ENCODE measurements at regions not wholly inside any gene's neighbourhood (a gene's known extent, or its start where the extent isn't known, plus 50 kb on each side); places are given as distances from the start of the nearest gene placed in this dataset.

- H3K4me3 ChIP-seq (ENCODE audit: control insufficient read depth in 1 of 2, extremely low read depth in 1 of 2, low read length in 1 of 2): no peak overlapping the region
- no peaks in the 10 kb centered on the region for H3K36me3 ChIP-seq (ENCODE audit: control insufficient read depth in 2 of 2, extremely low read depth in 1 of 2, insufficient read depth in 1 of 2, low read length in 1 of 2)
- no peak overlapping the region for H3K27ac ChIP-seq (ENCODE audit: low read length)
- POLR2A ChIA-PET: no interaction called here
- ATAC-seq (replicated peaks in 1 of 4) (no peak), DNase-seq (peak in 1 of 35 experiments; percentile 16)
- no peaks in the 10 kb centered on the region for H3K9me3 ChIP-seq
- H3K9me3 Mint-ChIP-seq: peaks cover 0 to 5% (median 0%) of the 10 kb centered on the region in 3 donors
- peaks cover 3 to 4% of the 10 kb centered on the region in 2 donors for H3K27me3 Mint-ChIP-seq
- no peaks in the 10 kb centered on the region for H3K4me1 ChIP-seq (ENCODE audit: control insufficient read depth in 1 of 2, extremely low read depth in 1 of 2, insufficient read depth in 2 of 2, low read length in 2 of 2)
- H3K4me1 Mint-ChIP-seq: no peaks in the 10 kb centered on the region
- H3K27me3 ChIP-seq (replicated peaks in 1 of 2; ENCODE audit: control insufficient read depth in 2 of 2, extremely low read depth in 1 of 2, insufficient read depth in 2 of 2, low read length in 1 of 2): peaks cover 0 to 32% of the 10 kb centered on the region in 2 experiments
- H3K36me3 Mint-ChIP-seq: no peaks in the 10 kb centered on the region
- WGBS (ENCODE audit: insufficient coverage): 72% methylated on average over 15 of the region's 16 CpGs
- CTCF ChIA-PET: no interaction called here
- no peak overlapping the region for H3K27ac Mint-ChIP-seq
- H3K4me3 Mint-ChIP-seq: no peak overlapping the region
Measured at GRCh38 chr22:48954781-48955311, 872.8 kb downstream of the BRD1 start.

- H3K4me1 ChIP-seq (ENCODE audit: control insufficient read depth in 1 of 2, extremely low read depth in 1 of 2, insufficient read depth in 2 of 2, low read length in 2 of 2): no peaks in the 10 kb centered on the region
- CTCF ChIA-PET: no interaction called here
- no peaks in the 10 kb centered on the region for H3K9me3 ChIP-seq
- no peak overlapping the region for H3K27ac Mint-ChIP-seq
- no peak overlapping the region for H3K4me3 Mint-ChIP-seq
- no peaks in the 10 kb centered on the region for H3K36me3 Mint-ChIP-seq
- H3K27me3 ChIP-seq (replicated peaks in 1 of 2; ENCODE audit: control insufficient read depth in 2 of 2, extremely low read depth in 1 of 2, insufficient read depth in 2 of 2, low read length in 1 of 2): peaks cover 0 to 31% of the 10 kb centered on the region in 2 experiments
- 58% methylated on average over 5 of the region's 11 CpGs for WGBS (ENCODE audit: insufficient coverage)
- H3K4me1 Mint-ChIP-seq: no peaks in the 10 kb centered on the region
- H3K36me3 ChIP-seq (ENCODE audit: control insufficient read depth in 2 of 2, extremely low read depth in 1 of 2, insufficient read depth in 1 of 2, low read length in 1 of 2): no peaks in the 10 kb centered on the region
- DNase-seq (no peak), ATAC-seq (replicated peaks in 1 of 4) (no peak)
- H3K9me3 Mint-ChIP-seq: peaks cover 0 to 5% (median 0%) of the 10 kb centered on the region in 3 donors
- H3K4me3 ChIP-seq (ENCODE audit: control insufficient read depth in 1 of 2, extremely low read depth in 1 of 2, low read length in 1 of 2): no peak overlapping the region
- H3K27ac ChIP-seq (ENCODE audit: low read length): no peak overlapping the region
- peaks cover 7% of the 10 kb centered on the region in 2 donors for H3K27me3 Mint-ChIP-seq
- POLR2A ChIA-PET: no interaction called here
Measured at GRCh38 chr22:48953830-48954229, 873.8 kb downstream of the BRD1 start.

GRCh38 chr22:48953103-48953720 is 874.5 kb downstream of the BRD1 start:
- POLR2A ChIA-PET: no interaction called here
- Mint-ChIP-seq H3K36me3 (no peaks in the 10 kb centered on the region), H3K27me3 (peaks cover 7 to 11% of the 10 kb centered on the region in 2 donors), H3K4me1 (no peaks in the 10 kb centered on the region), H3K9me3 (peaks cover 0 to 5% (median 0%) of the 10 kb centered on the region in 3 donors), H3K4me3 (no peak overlapping the region), H3K27ac (no peak overlapping the region)
- WGBS (ENCODE audit: insufficient coverage): 77% methylated on average over 8 of the region's 11 CpGs
- Histone ChIP-seq H3K27ac (ENCODE audit: low read length) (no peak overlapping the region), H3K9me3 (no peaks in the 10 kb centered on the region), H3K4me1 (ENCODE audit: control insufficient read depth in 1 of 2, extremely low read depth in 1 of 2, insufficient read depth in 2 of 2, low read length in 2 of 2) (no peaks in the 10 kb centered on the region), H3K4me3 (ENCODE audit: control insufficient read depth in 1 of 2, extremely low read depth in 1 of 2, low read length in 1 of 2) (no peak overlapping the region), H3K36me3 (ENCODE audit: control insufficient read depth in 2 of 2, extremely low read depth in 1 of 2, insufficient read depth in 1 of 2, low read length in 1 of 2) (no peaks in the 10 kb centered on the region), H3K27me3 (replicated peaks in 1 of 2; ENCODE audit: control insufficient read depth in 2 of 2, extremely low read depth in 1 of 2, insufficient read depth in 2 of 2, low read length in 1 of 2) (peaks cover 0 to 31% of the 10 kb centered on the region in 2 experiments)
- CTCF ChIA-PET: no interaction called here
- ATAC-seq (replicated peaks in 1 of 4): no peak
- DNase-seq: no peak

- Mint-ChIP-seq H3K4me3 (no peak overlapping the region), H3K27ac (no peak overlapping the region), H3K36me3 (no peaks in the 10 kb centered on the region), H3K27me3 (peaks cover 7 to 11% of the 10 kb centered on the region in 2 donors), H3K9me3 (peaks cover 0 to 5% (median 0%) of the 10 kb centered on the region in 3 donors), H3K4me1 (no peaks in the 10 kb centered on the region)
- ATAC-seq (replicated peaks in 1 of 4): no peak
- peak in 2 of 35 experiments; percentile 3 to 5 for DNase-seq
- 69% methylated on average over 12 of the region's 19 CpGs for WGBS (ENCODE audit: insufficient coverage)
- Histone ChIP-seq H3K4me1 (ENCODE audit: control insufficient read depth in 1 of 2, extremely low read depth in 1 of 2, insufficient read depth in 2 of 2, low read length in 2 of 2) (no peaks in the 10 kb centered on the region), H3K36me3 (ENCODE audit: control insufficient read depth in 2 of 2, extremely low read depth in 1 of 2, insufficient read depth in 1 of 2, low read length in 1 of 2) (no peaks in the 10 kb centered on the region), H3K27ac (ENCODE audit: low read length) (no peak overlapping the region), H3K4me3 (ENCODE audit: control insufficient read depth in 1 of 2, extremely low read depth in 1 of 2, low read length in 1 of 2) (no peak overlapping the region), H3K9me3 (no peaks in the 10 kb centered on the region), H3K27me3 (replicated peaks in 1 of 2; ENCODE audit: control insufficient read depth in 2 of 2, extremely low read depth in 1 of 2, insufficient read depth in 2 of 2, low read length in 1 of 2) (peaks cover 0 to 31% of the 10 kb centered on the region in 2 experiments)
- CTCF ChIA-PET: no interaction called here
- POLR2A ChIA-PET: interaction anchor here in 1 of 2 donors (0.7 kb wide), 1 partner anchor 176 kb away, joined by 3 read pairs; no protein-coding TSS in a partner anchor
Measured at GRCh38 chr22:48952256-48953102, 875.2 kb downstream of the BRD1 start.

- peaks cover 0 to 5% (median 0%) of the 10 kb centered on the region in 3 donors for H3K9me3 Mint-ChIP-seq
- no peak for ATAC-seq (replicated peaks in 1 of 4)
- 77% methylated on average over 6 of the region's 6 CpGs for WGBS (ENCODE audit: insufficient coverage)
- H3K27me3 Mint-ChIP-seq: peaks cover 7 to 11% of the 10 kb centered on the region in 2 donors
- no peaks in the 10 kb centered on the region for H3K36me3 Mint-ChIP-seq
- Histone ChIP-seq H3K4me3 (ENCODE audit: control insufficient read depth in 1 of 2, extremely low read depth in 1 of 2, low read length in 1 of 2) (no peak overlapping the region), H3K9me3 (no peaks in the 10 kb centered on the region), H3K36me3 (ENCODE audit: control insufficient read depth in 2 of 2, extremely low read depth in 1 of 2, insufficient read depth in 1 of 2, low read length in 1 of 2) (no peaks in the 10 kb centered on the region), H3K27me3 (replicated peaks in 1 of 2; ENCODE audit: control insufficient read depth in 2 of 2, extremely low read depth in 1 of 2, insufficient read depth in 2 of 2, low read length in 1 of 2) (peaks cover 0 to 31% of the 10 kb centered on the region in 2 experiments), H3K4me1 (ENCODE audit: control insufficient read depth in 1 of 2, extremely low read depth in 1 of 2, insufficient read depth in 2 of 2, low read length in 2 of 2) (no peaks in the 10 kb centered on the region), H3K27ac (ENCODE audit: low read length) (no peak overlapping the region)
- no peak overlapping the region for H3K4me3 Mint-ChIP-seq
- CTCF ChIA-PET: no interaction called here
- POLR2A ChIA-PET: interaction anchor here in 1 of 2 donors (0.7 kb wide), 1 partner anchor 177 kb away, joined by 3 read pairs; no protein-coding TSS in a partner anchor
- H3K27ac Mint-ChIP-seq: no peak overlapping the region
- DNase-seq: peak in 1 of 35 experiments; percentile 2
- H3K4me1 Mint-ChIP-seq: no peaks in the 10 kb centered on the region
Measured at GRCh38 chr22:48951836-48952235, 875.8 kb downstream of the BRD1 start.

GRCh38 chr22:48950151-48950915 is 877.3 kb downstream of the BRD1 start:
- Histone ChIP-seq H3K27ac (ENCODE audit: low read length) (no peak overlapping the region), H3K9me3 (no peaks in the 10 kb centered on the region), H3K36me3 (ENCODE audit: control insufficient read depth in 2 of 2, extremely low read depth in 1 of 2, insufficient read depth in 1 of 2, low read length in 1 of 2) (no peaks in the 10 kb centered on the region), H3K27me3 (replicated peaks in 1 of 2; ENCODE audit: control insufficient read depth in 2 of 2, extremely low read depth in 1 of 2, insufficient read depth in 2 of 2, low read length in 1 of 2) (peaks cover 0 to 27% of the 10 kb centered on the region in 2 experiments), H3K4me3 (ENCODE audit: control insufficient read depth in 1 of 2, extremely low read depth in 1 of 2, low read length in 1 of 2) (no peak overlapping the region), H3K4me1 (ENCODE audit: control insufficient read depth in 1 of 2, extremely low read depth in 1 of 2, insufficient read depth in 2 of 2, low read length in 2 of 2) (no peaks in the 10 kb centered on the region)
- WGBS (ENCODE audit: insufficient coverage): 83% methylated on average over 20 of the region's 27 CpGs
- no peak for ATAC-seq (replicated peaks in 1 of 4)
- Mint-ChIP-seq H3K27me3 (peaks cover 7 to 8% of the 10 kb centered on the region in 2 donors), H3K36me3 (no peaks in the 10 kb centered on the region), H3K4me1 (no peaks in the 10 kb centered on the region), H3K9me3 (no peaks in the 10 kb centered on the region), H3K27ac (no peak overlapping the region), H3K4me3 (no peak overlapping the region)
- ChIA-PET POLR2A (no interaction called here), CTCF (no interaction called here)
- peak in 2 of 35 experiments; percentile 3 to 8 for DNase-seq

Data from T-cell (primary cell).